K562 (cell line): ENCODE measurements at regions not wholly inside any gene's neighbourhood (a gene's known extent, or its start where the extent isn't known, plus 50 kb on each side); places are given as distances from the start of the nearest gene placed in this dataset.
A peak's percentile ranks its signal among the peaks of the same experiment; 100 is the strongest.

ENCODE experiments used
- CBX1 ChIP-seq: sonication (generic); IDR thresholded peaks from 2 replicates; pipeline ENCODE4 v1.6.1; 2016; ENCODE audit warnings: antibody characterized with exemption, low read depth, mild to moderate bottlenecking
- FOXM1 ChIP-seq, 2 experiments: fragments of 450-650 bp in 1 of 2; sonication (generic) in 1 of 2; formaldehyde crosslinking in 1 of 2; IDR thresholded peaks; 2 replicates each; pipeline versions ENCODE4 v1.6.1 to v1.9.0; 2017 to 2022; ENCODE audit warnings: low read depth in 2 of 2, mild to moderate bottlenecking in 2 of 2, missing genetic modification reagents in 1 of 2, moderate library complexity in 1 of 2
- PML ChIP-seq: IDR thresholded peaks from 2 replicates; pipeline ENCODE4 v1.6.1; 2012; ENCODE audit warnings: low read length, inconsistent platforms
- SMAD4 ChIP-seq: fragments of 250-450 bp; sonication (Bioruptor Pico); conservative IDR thresholded peaks from 2 replicates; pipeline ENCODE4 v1.8.0; 2021; ENCODE audit warnings: inconsistent platforms, mild to moderate bottlenecking, moderate library complexity
- SOX6 ChIP-seq: fragments of 450-650 bp; IDR thresholded peaks from 2 replicates; pipeline ENCODE4 v1.6.1; 2014; ENCODE audit warnings: mild to moderate bottlenecking
- TBL1XR1 ChIP-seq, 2 experiments: IDR thresholded peaks; 2 replicates each; pipeline ENCODE4 v1.6.1; 2012; ENCODE audit warnings: improper control_type of control experiment in 2 of 2, low read length in 2 of 2, mild to moderate bottlenecking in 1 of 2
- ZNF444 ChIP-seq: fragments of 250-450 bp; sonication (Bioruptor Pico); IDR thresholded peaks from 2 replicates; pipeline ENCODE4 v1.4.0; 2020; ENCODE audit warnings: mild to moderate bottlenecking, moderate library complexity
- TF ChIP-seq, protein P1 (sequence below), 2 experiments: IDR thresholded peaks in 1 of 2; conservative IDR thresholded peaks in 1 of 2; 2 replicates each; pipeline ENCODE4 v1.6.1; 2016; ENCODE audit warnings: low read depth in 2 of 2, mild to moderate bottlenecking in 1 of 2, missing compliant biosample characterization in 1 of 2, missing genetic modification characterization in 1 of 2, moderate library complexity in 1 of 2
- TF ChIP-seq, protein P2 (sequence below), 3 experiments: fragments of 200-800 bp in 1 of 3; fragments of 250-450 bp in 1 of 3; fragments of 450-650 bp in 1 of 3; sonication (Bioruptor Pico) in 1 of 3; sonication (Bioruptor generic) in 1 of 3; formaldehyde crosslinking in 1 of 3; IDR thresholded peaks; 2 replicates each; pipeline versions ENCODE4 v1.6.1 to v1.8.0; 2016 to 2022; ENCODE audit warnings: mild to moderate bottlenecking in 2 of 3, missing genetic modification characterization in 2 of 3, missing compliant biosample characterization in 1 of 3, moderate library complexity in 1 of 3
- TF ChIP-seq, protein P3 (sequence below): fragments of 450-650 bp; conservative IDR thresholded peaks from 2 replicates; pipeline ENCODE4 v1.6.1; 2016; ENCODE audit warnings: missing genetic modification characterization, low read depth, mild to moderate bottlenecking, missing compliant biosample characterization, moderate library complexity

DNA sequence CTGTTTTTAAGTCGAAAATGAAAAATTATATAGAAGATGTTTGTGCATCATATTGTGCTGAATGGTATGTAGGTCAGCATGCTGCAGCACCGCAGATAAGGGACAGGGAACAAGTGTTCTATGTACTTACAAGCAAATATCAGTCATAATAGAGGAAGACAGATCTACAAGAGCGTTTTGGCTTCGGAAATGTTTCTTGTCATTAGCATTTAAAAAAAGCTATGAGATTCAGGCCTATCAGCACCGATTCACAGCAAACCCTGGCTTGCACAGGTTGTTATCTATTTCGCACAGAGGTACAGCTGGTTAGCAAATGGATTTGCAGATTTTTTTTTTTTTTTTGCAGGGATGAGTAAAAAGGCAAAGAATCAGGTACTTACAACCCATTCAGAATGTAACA is 204.2 kb upstream of the TBC1D5 start (continued):
- TF ChIP-seq, protein P1, sequence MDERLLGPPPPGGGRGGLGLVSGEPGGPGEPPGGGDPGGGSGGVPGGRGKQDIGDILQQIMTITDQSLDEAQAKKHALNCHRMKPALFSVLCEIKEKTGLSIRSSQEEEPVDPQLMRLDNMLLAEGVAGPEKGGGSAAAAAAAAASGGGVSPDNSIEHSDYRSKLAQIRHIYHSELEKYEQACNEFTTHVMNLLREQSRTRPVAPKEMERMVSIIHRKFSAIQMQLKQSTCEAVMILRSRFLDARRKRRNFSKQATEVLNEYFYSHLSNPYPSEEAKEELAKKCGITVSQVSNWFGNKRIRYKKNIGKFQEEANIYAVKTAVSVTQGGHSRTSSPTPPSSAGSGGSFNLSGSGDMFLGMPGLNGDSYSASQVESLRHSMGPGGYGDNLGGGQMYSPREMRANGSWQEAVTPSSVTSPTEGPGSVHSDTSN (CRISPR knock-in tag; IDR thresholded peaks at IDR 0.05; ENCODE audit: low read depth) = no peak
- TF ChIP-seq, protein P1 (tag; conservative IDR thresholded peaks at IDR 0.05; ENCODE audit: low read depth) = peak; percentile 34
- TF ChIP-seq CBX1 (no peak), SOX6 (peak; percentile 68; the same call in 1 of the 2 replicates), ZNF444 (CRISPR knock-in tag) (no peak), SMAD4 (CRISPR knock-in tag) (peak; percentile 46; the same call in 1 of the 2 replicates), FOXM1 (IDR thresholded peaks at IDR 0.05; ENCODE audit: low read depth) (peak; percentile 86), FOXM1 (CRISPR knock-in tag; IDR thresholded peaks at IDR 0.05; ENCODE audit: low read depth) (no peak), PML (peak; percentile 78), TBL1XR1 (IDR thresholded peaks at IDR 0.05; ENCODE audit: low read length in 2 of 2) (peak in 1 of 2 experiments; percentile 41; a peak in 1 of 4 replicates)
- TF ChIP-seq, protein P2, sequence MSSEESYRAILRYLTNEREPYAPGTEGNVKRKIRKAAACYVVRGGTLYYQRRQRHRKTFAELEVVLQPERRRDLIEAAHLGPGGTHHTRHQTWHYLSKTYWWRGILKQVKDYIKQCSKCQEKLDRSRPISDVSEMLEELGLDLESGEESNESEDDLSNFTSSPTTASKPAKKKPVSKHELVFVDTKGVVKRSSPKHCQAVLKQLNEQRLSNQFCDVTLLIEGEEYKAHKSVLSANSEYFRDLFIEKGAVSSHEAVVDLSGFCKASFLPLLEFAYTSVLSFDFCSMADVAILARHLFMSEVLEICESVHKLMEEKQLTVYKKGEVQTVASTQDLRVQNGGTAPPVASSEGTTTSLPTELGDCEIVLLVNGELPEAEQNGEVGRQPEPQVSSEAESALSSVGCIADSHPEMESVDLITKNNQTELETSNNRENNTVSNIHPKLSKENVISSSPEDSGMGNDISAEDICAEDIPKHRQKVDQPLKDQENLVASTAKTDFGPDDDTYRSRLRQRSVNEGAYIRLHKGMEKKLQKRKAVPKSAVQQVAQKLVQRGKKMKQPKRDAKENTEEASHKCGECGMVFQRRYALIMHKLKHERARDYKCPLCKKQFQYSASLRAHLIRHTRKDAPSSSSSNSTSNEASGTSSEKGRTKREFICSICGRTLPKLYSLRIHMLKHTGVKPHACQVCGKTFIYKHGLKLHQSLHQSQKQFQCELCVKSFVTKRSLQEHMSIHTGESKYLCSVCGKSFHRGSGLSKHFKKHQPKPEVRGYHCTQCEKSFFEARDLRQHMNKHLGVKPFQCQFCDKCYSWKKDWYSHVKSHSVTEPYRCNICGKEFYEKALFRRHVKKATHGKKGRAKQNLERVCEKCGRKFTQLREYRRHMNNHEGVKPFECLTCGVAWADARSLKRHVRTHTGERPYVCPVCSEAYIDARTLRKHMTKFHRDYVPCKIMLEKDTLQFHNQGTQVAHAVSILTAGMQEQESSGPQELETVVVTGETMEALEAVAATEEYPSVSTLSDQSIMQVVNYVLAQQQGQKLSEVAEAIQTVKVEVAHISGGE (CRISPR knock-in tag; IDR thresholded peaks at IDR 0.05) = peak in 1 of 3 experiments; percentile 74; a peak in 2 of 6 replicates
- TF ChIP-seq, protein P3, sequence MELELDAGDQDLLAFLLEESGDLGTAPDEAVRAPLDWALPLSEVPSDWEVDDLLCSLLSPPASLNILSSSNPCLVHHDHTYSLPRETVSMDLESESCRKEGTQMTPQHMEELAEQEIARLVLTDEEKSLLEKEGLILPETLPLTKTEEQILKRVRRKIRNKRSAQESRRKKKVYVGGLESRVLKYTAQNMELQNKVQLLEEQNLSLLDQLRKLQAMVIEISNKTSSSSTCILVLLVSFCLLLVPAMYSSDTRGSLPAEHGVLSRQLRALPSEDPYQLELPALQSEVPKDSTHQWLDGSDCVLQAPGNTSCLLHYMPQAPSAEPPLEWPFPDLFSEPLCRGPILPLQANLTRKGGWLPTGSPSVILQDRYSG = 0 out of 2 replicates have a peak, but pooled peaks have one; percentile 27
